SK-N-SH (cell line): ENCODE measurements at regions not wholly inside any gene's neighbourhood (a gene's known extent, or its start where the extent isn't known, plus 50 kb on each side); places are given as distances from the start of the nearest gene placed in this dataset.

Experiments used
- CTCF ChIA-PET: fragments of 300-600, 350-600 bp; formaldehyde crosslinking; extraction: SDS; loops from one replicate; lab custom pipeline; 2021; lab: Yijun Ruan, JAX
- POLR2A ChIA-PET: fragments of 350-600 bp; sonication (Branson Sonifier 250); formaldehyde crosslinking; extraction: SDS; loops from one replicate; lab custom pipeline; 2020; ENCODE audit warnings: antibody characterized with exemption, inconsistent platforms; lab: Yijun Ruan, JAX
- DNase-seq: peaks from one replicate; pipeline ENCODE4 v3.0.0; 2012
- H2AFZ ChIP-seq: fragments of 200-600 bp; sonication (generic); 2 replicates; pipeline ENCODE4 v1.8.1; 2016; ENCODE audit warnings: antibody characterized with exemption, mild to moderate bottlenecking, low read depth
- H3F3A ChIP-seq: fragments of 200-600 bp; sonication (generic); replicated peaks from 2 replicates; pipeline ENCODE3; 2016; ENCODE audit warnings: antibody characterized with exemption, mild to moderate bottlenecking; ENCODE audit not compliant: insufficient read depth
- H3K27ac ChIP-seq, 2 experiments: fragments of 200-500 bp in 1 of 2; fragments of 200-600 bp in 1 of 2; sonication (Bioruptor generic) in 1 of 2; sonication (generic), shearing (Covaris generic) in 1 of 2; 2 replicates each; pipeline versions ENCODE4 v1.5.1 to v1.6.1; 2014 to 2016; ENCODE audit warnings: low read depth in 2 of 2, inconsistent platforms in 1 of 2, low read length in 1 of 2, mild to moderate bottlenecking in 1 of 2, mixed read lengths in 1 of 2
- H3K27me3 ChIP-seq: fragments of 200-600 bp; sonication (generic), shearing (Covaris generic); 2 replicates; pipeline ENCODE4 v1.6.1; 2016; ENCODE audit warnings: mixed run types; ENCODE audit not compliant: insufficient read depth
- H3K36me3 ChIP-seq, 2 experiments: fragments of 200-500 bp in 1 of 2; fragments of 200-600 bp in 1 of 2; sonication (Bioruptor generic) in 1 of 2; sonication (generic) in 1 of 2; replicated peaks in 1 of 2; 2 replicates each; pipeline versions ENCODE3 to v1.5.1; 2014 to 2016; ENCODE audit warnings: low read length in 1 of 2, mild to moderate bottlenecking in 1 of 2; ENCODE audit not compliant: insufficient read depth in 2 of 2, control insufficient read depth in 1 of 2
- H3K4me1 ChIP-seq, 2 experiments: fragments of 200-500 bp in 1 of 2; fragments of 200-600 bp in 1 of 2; sonication (Bioruptor generic) in 1 of 2; sonication (generic), shearing (Covaris generic) in 1 of 2; 2 replicates each; pipeline versions ENCODE4 v1.5.1 to v1.6.1; 2014 to 2016; ENCODE audit warnings: low read depth in 1 of 2, low read length in 1 of 2, mixed run types in 1 of 2; ENCODE audit not compliant: insufficient read depth in 2 of 2, control insufficient read depth in 1 of 2
- H3K4me2 ChIP-seq: fragments of 200-600 bp; sonication (generic), shearing (Covaris generic); 2 replicates; pipeline ENCODE4 v1.6.1; 2017; ENCODE audit warnings: mixed run types
- H3K4me3 ChIP-seq, 2 experiments: fragments of 200-500 bp in 1 of 2; fragments of 200-600 bp in 1 of 2; sonication (Bioruptor generic) in 1 of 2; sonication (generic), shearing (Covaris generic) in 1 of 2; 2 replicates each; pipeline versions ENCODE4 v1.5.1 to v1.8.1; 2014 to 2016; ENCODE audit warnings: low read depth in 2 of 2, inconsistent platforms in 1 of 2, low read length in 1 of 2, mild to moderate bottlenecking in 1 of 2, mixed read lengths in 1 of 2, moderate library complexity in 1 of 2
- H3K79me2 ChIP-seq: fragments of 200-600 bp; sonication (generic); 2 replicates; pipeline ENCODE4 v1.8.1; 2017; ENCODE audit warnings: mild to moderate bottlenecking; ENCODE audit not compliant: insufficient read depth
- H3K9ac ChIP-seq: fragments of 200-600 bp; sonication (generic); 2 replicates; pipeline ENCODE4 v1.6.1; 2017; ENCODE audit warnings: mixed run types
- H3K9me2 ChIP-seq: fragments of 200-600 bp; sonication (generic); 2 replicates; pipeline ENCODE4 v1.6.1; 2017; ENCODE audit warnings: mixed run types
- H3K9me3 ChIP-seq: fragments of 200-600 bp; sonication (generic); 2 replicates; pipeline ENCODE4 v1.6.1; 2017; ENCODE audit warnings: mixed run types, mild to moderate bottlenecking, moderate library complexity
- H4K20me1 ChIP-seq: fragments of 200-600 bp; sonication (generic); 2 replicates; pipeline ENCODE4 v1.6.1; 2017; ENCODE audit warnings: mild to moderate bottlenecking, mixed run types; ENCODE audit not compliant: insufficient read depth
- ELF1 ChIP-seq: IDR thresholded peaks from 2 replicates; pipeline ENCODE4 v1.4.0; 2012
- EP300 ChIP-seq, 2 experiments: IDR thresholded peaks; 2 replicates each; pipeline versions ENCODE4 v1.4.0 to v1.6.1; 2012; ENCODE audit warnings: borderline replicate concordance in 1 of 2, low read depth in 1 of 2, low read length in 1 of 2
- EZH2phosphoT487 ChIP-seq: fragments of 200-600 bp; sonication (generic); IDR thresholded peaks from 2 replicates; pipeline ENCODE4 v1.6.1; 2017; ENCODE audit warnings: low read depth, mixed run types, mild to moderate bottlenecking, antibody characterized with exemption, moderate library complexity, borderline replicate concordance
- FOSL2 ChIP-seq: IDR thresholded peaks from 2 replicates; pipeline ENCODE4 v1.4.0; 2012; ENCODE audit warnings: low read depth, mild to moderate bottlenecking, moderate library complexity, borderline replicate concordance
- FOXJ3 ChIP-seq: sonication (generic); formaldehyde crosslinking; IDR thresholded peaks from 2 replicates; pipeline ENCODE4 v1.5.1; 2020; ENCODE audit warnings: mild to moderate bottlenecking, missing genetic modification reagents
- FOXM1 ChIP-seq: IDR thresholded peaks from 2 replicates; pipeline ENCODE4 v1.4.0; 2012; ENCODE audit warnings: low read depth, mild to moderate bottlenecking
- JUND ChIP-seq: IDR thresholded peaks from 2 replicates; pipeline ENCODE4 v1.4.0; 2012
- NFIC ChIP-seq: IDR thresholded peaks from 2 replicates; pipeline ENCODE4 v1.4.0; 2012; ENCODE audit warnings: borderline replicate concordance
- RAD21 ChIP-seq: IDR thresholded peaks from 2 replicates; pipeline ENCODE4 v1.6.1; 2012; ENCODE audit warnings: mild to moderate bottlenecking, low read length
- RCOR1 ChIP-seq: fragments of 150-350 bp; IDR thresholded peaks from 2 replicates; pipeline ENCODE4 v1.6.1; 2017; ENCODE audit warnings: antibody characterized with exemption, low read length
- RXRA ChIP-seq: IDR thresholded peaks from 2 replicates; pipeline ENCODE4 v1.4.0; 2012; ENCODE audit warnings: low read depth, mild to moderate bottlenecking, borderline replicate concordance
- SMC3 ChIP-seq: IDR thresholded peaks from 2 replicates; pipeline ENCODE4 v1.6.1; 2012; ENCODE audit warnings: low read depth, low read length, improper control_type of control experiment
- TAF1 ChIP-seq: IDR thresholded peaks from 2 replicates; pipeline ENCODE4 v1.6.1; 2012; ENCODE audit warnings: low read depth, mild to moderate bottlenecking, low read length, moderate library complexity, borderline replicate concordance
- TCF12 ChIP-seq: IDR thresholded peaks from 2 replicates; pipeline ENCODE4 v1.4.0; 2012
- YY1 ChIP-seq: IDR thresholded peaks from 2 replicates; pipeline ENCODE4 v1.4.0; 2012; ENCODE audit warnings: low read depth, mild to moderate bottlenecking
- WGBS: methylation state at CpG from one replicate; pipeline ENCODE4 v1.1.6; 2017; ENCODE audit warnings: low lambda C conversion rate; 5-methylcytosine and 5-hydroxymethylcytosine counted together
- TF ChIP-seq, protein P1 (sequence below): IDR thresholded peaks from 2 replicates; pipeline ENCODE4 v1.6.1; 2012; ENCODE audit warnings: mild to moderate bottlenecking, low read depth, low read length, moderate library complexity
- TF ChIP-seq, protein P2 (sequence below): fragments of 150-350 bp; IDR thresholded peaks from 2 replicates; pipeline ENCODE4 v1.6.1; 2017; ENCODE audit warnings: antibody characterized with exemption, low read length, low read depth, borderline replicate concordance
- TF ChIP-seq, protein P3 (sequence below): fragments of 200-600 bp; sonication (generic); IDR thresholded peaks from 2 replicates; pipeline ENCODE4 v1.6.1; 2017; ENCODE audit warnings: antibody characterized with exemption, mild to moderate bottlenecking, moderate library complexity
- TF ChIP-seq, protein P4 (sequence below): IDR thresholded peaks from 2 replicates; pipeline ENCODE4; 2012

DNA sequence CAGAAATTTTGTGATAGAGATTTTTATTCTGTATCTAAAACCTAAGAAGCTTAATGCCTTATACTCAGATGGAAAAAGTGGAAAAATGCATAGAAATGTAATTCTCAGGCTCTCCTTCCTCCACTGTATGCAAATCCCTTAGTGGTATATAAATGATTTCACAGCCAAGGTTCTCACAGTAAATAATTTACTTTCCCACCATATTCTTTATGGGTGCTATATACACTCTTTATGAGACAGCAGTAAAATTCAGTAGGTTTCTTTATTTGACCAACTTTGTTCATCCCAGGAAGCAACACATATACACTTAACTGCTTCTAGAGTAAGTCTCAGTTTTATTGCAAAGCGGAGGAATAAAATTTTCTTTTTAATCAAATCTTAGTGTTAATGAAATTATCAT lies 1399.7 kb downstream of the PCDH7 start:
- no peak overlapping the region for H3K4me3 ChIP-seq
- no peak overlapping the region for H3K9ac ChIP-seq
- no peaks in the 10 kb centered on the region for H3K36me3 ChIP-seq
- no peaks in the 10 kb centered on the region for H3K79me2 ChIP-seq
- ChIA-PET CTCF (no interaction called here), POLR2A (no interaction called here)
- no peak for DNase-seq
- no peaks in the 10 kb centered on the region for H3K27me3 ChIP-seq
- no peak overlapping the region for H2AFZ ChIP-seq
- TF ChIP-seq FOXM1 (no peak), FOSL2 (no peak), FOXJ3 (CRISPR knock-in tag) (no peak), RAD21 (no peak), EZH2phosphoT487 (no peak), ELF1 (no peak), RCOR1 (no peak), TCF12 (no peak), NFIC (no peak), SMC3 (no peak), EP300 (IDR thresholded peaks at IDR 0.05; ENCODE audit: borderline replicate concordance in 1 of 2, low read depth in 1 of 2, low read length in 1 of 2) (no peak), TAF1 (no peak), JUND (no peak), RXRA (no peak), YY1 (no peak)
- TF ChIP-seq, protein P1, sequence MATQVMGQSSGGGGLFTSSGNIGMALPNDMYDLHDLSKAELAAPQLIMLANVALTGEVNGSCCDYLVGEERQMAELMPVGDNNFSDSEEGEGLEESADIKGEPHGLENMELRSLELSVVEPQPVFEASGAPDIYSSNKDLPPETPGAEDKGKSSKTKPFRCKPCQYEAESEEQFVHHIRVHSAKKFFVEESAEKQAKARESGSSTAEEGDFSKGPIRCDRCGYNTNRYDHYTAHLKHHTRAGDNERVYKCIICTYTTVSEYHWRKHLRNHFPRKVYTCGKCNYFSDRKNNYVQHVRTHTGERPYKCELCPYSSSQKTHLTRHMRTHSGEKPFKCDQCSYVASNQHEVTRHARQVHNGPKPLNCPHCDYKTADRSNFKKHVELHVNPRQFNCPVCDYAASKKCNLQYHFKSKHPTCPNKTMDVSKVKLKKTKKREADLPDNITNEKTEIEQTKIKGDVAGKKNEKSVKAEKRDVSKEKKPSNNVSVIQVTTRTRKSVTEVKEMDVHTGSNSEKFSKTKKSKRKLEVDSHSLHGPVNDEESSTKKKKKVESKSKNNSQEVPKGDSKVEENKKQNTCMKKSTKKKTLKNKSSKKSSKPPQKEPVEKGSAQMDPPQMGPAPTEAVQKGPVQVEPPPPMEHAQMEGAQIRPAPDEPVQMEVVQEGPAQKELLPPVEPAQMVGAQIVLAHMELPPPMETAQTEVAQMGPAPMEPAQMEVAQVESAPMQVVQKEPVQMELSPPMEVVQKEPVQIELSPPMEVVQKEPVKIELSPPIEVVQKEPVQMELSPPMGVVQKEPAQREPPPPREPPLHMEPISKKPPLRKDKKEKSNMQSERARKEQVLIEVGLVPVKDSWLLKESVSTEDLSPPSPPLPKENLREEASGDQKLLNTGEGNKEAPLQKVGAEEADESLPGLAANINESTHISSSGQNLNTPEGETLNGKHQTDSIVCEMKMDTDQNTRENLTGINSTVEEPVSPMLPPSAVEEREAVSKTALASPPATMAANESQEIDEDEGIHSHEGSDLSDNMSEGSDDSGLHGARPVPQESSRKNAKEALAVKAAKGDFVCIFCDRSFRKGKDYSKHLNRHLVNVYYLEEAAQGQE: no peak
- TF ChIP-seq, protein P2, sequence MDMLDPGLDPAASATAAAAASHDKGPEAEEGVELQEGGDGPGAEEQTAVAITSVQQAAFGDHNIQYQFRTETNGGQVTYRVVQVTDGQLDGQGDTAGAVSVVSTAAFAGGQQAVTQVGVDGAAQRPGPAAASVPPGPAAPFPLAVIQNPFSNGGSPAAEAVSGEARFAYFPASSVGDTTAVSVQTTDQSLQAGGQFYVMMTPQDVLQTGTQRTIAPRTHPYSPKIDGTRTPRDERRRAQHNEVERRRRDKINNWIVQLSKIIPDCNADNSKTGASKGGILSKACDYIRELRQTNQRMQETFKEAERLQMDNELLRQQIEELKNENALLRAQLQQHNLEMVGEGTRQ: no peak
- TF ChIP-seq, protein P3, sequence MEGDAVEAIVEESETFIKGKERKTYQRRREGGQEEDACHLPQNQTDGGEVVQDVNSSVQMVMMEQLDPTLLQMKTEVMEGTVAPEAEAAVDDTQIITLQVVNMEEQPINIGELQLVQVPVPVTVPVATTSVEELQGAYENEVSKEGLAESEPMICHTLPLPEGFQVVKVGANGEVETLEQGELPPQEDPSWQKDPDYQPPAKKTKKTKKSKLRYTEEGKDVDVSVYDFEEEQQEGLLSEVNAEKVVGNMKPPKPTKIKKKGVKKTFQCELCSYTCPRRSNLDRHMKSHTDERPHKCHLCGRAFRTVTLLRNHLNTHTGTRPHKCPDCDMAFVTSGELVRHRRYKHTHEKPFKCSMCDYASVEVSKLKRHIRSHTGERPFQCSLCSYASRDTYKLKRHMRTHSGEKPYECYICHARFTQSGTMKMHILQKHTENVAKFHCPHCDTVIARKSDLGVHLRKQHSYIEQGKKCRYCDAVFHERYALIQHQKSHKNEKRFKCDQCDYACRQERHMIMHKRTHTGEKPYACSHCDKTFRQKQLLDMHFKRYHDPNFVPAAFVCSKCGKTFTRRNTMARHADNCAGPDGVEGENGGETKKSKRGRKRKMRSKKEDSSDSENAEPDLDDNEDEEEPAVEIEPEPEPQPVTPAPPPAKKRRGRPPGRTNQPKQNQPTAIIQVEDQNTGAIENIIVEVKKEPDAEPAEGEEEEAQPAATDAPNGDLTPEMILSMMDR: no peak
- TF ChIP-seq, protein P4, sequence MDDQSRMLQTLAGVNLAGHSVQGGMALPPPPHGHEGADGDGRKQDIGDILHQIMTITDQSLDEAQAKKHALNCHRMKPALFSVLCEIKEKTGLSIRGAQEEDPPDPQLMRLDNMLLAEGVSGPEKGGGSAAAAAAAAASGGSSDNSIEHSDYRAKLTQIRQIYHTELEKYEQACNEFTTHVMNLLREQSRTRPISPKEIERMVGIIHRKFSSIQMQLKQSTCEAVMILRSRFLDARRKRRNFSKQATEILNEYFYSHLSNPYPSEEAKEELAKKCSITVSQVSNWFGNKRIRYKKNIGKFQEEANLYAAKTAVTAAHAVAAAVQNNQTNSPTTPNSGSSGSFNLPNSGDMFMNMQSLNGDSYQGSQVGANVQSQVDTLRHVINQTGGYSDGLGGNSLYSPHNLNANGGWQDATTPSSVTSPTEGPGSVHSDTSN: no peak
- H3K9me2 ChIP-seq: no peaks in the 10 kb centered on the region
- H4K20me1 ChIP-seq: no peaks in the 10 kb centered on the region
- no peak overlapping the region for H3K27ac ChIP-seq
- H3K9me3 ChIP-seq: no peaks in the 10 kb centered on the region
- no peaks in the 10 kb centered on the region for H3F3A ChIP-seq
- no peak overlapping the region for H3K4me2 ChIP-seq
- 16% methylated on average over 1 of the region's 1 CpG for WGBS
- H3K4me1 ChIP-seq: no peaks in the 10 kb centered on the region
